Tongue (tissue), 2 donors: ENCODE measurements at regions not wholly inside any gene's neighbourhood (a gene's known extent, or its start where the extent isn't known, plus 50 kb on each side); places are given as distances from the start of the nearest gene placed in this dataset. TPM values are rescaled to one million over a fixed set of nuclear protein-coding genes. Genes with fewer than 3 reads are reported as not detected.
"Not testable (repeated sequence)": the region's sequence is repeated elsewhere in the genome, so short reads cannot be mapped to it uniquely, and the experiment has no call there.

Experiments
- DNase-seq: peaks from one replicate; pipeline ENCODE4 v3.0.0-alpha.2; 2015
- small RNA-seq: library from RNA; depleted of rRNA; stranded (forward); fragments of <200 nt; gene quantifications from one replicate; pipeline ENCODE3, GENCODE V24; 2014; ENCODE audit warnings: low replicate concordance

- DNase-seq: no peak
Measured at GRCh38 chr22:33139937-33140336, 81.8 kb upstream of the SYN3 start.

- not testable (repeated sequence) for DNase-seq
Measured at GRCh38 chr22:33138333-33138732, 80.2 kb upstream of the SYN3 start.

- DNase-seq: no peak
Measured at GRCh38 chr22:33130473-33130872, 72.3 kb upstream of the SYN3 start.

GRCh38 chr22:33129621-33130020, 71.4 kb upstream of the SYN3 start:
- no peak for DNase-seq

GRCh38 chr22:33126881-33127280, 68.7 kb upstream of the SYN3 start:
- peak; percentile 33 for DNase-seq

- DNase-seq: no peak
Measured at GRCh38 chr22:33124471-33124870, 66.3 kb upstream of the SYN3 start.

GRCh38 chr22:33122439-33122838, 64.3 kb upstream of the SYN3 start:
- not testable (repeated sequence) for DNase-seq

GRCh38 chr22:33119044-33119443, 60.9 kb upstream of the SYN3 start:
- no peak for DNase-seq

GRCh38 chr22:33117821-33118220, 59.6 kb upstream of the SYN3 start:
- DNase-seq: no peak

- DNase-seq: no peak
Measured at GRCh38 chr22:33116841-33117547, 58.8 kb upstream of the SYN3 start.

GRCh38 chr22:33114565-33114964, 56.4 kb upstream of the SYN3 start:
- no peak for DNase-seq

GRCh38 chr22:33112580-33112979, 54.4 kb upstream of the SYN3 start:
- DNase-seq: peak; percentile 20

- no peak for DNase-seq
Measured at GRCh38 chr22:33111491-33111890, 53.3 kb upstream of the SYN3 start.

- DNase-seq: no peak
Measured at GRCh38 chr22:33110562-33111163, 52.5 kb upstream of the SYN3 start.

- DNase-seq: no peak
Measured at GRCh38 chr22:33109514-33110430, 51.6 kb upstream of the SYN3 start.

- no peak for DNase-seq
Measured at GRCh38 chr22:33108037-33108436, 49.9 kb upstream of the SYN3 start.

Small RNA genes in the stretch of these regions (small RNA-seq; reads per million reads assigned to genes)
- gene Z82198.3: not detected
